HepG2 (cell line): ENCODE measurements at regions not wholly inside any gene's neighbourhood (a gene's known extent, or its start where the extent isn't known, plus 50 kb on each side); places are given as distances from the start of the nearest gene placed in this dataset.

Experiments
- ATAC-seq: fragments of 200-7000 bp; cut with Tn5 transposase; 3 replicates; pipeline ENCODE4 v1.9.1; 2020; ENCODE audit warnings: mild to moderate bottlenecking, moderate library complexity
- BruUV-seq: library from RNA; stranded (reverse); fragments of 400-500 nt; replicated peaks from 2 replicates; lab custom pipeline; 2021; lab: Mats Ljungman, UMichigan
- CTCF ChIA-PET: fragments of 300-600 bp; formaldehyde crosslinking; extraction: SDS; loops from one replicate; lab custom pipeline; 2021; ENCODE audit warnings: low total read pairs, inconsistent platforms, low intra/inter-chr PET ratio; lab: Yijun Ruan, JAX
- POLR2A ChIA-PET: fragments of 350-600 bp; sonication (Branson Sonifier 250); formaldehyde crosslinking; loops from one replicate; lab custom pipeline; 2020; ENCODE audit warnings: antibody characterized with exemption, inconsistent platforms; lab: Yijun Ruan, JAX
- DNase-seq: peaks from one replicate; pipeline ENCODE4 v3.0.0-alpha.2; 2015; ENCODE audit warnings: low spot score
- FAIRE-seq: peaks from 3 replicates; lab custom pipeline; 2011; peaks lifted over from hg19 to GRCh38; lab: Jason Lieb, UNC
- H2AFZ ChIP-seq: one replicate; pipeline ENCODE4 v1.6.1; 2011; ENCODE audit warnings: low read length, inconsistent platforms
- H3K27ac ChIP-seq: fragments of 300-600 bp; 3 replicates; pipeline ENCODE4 v1.8.0; 2011; ENCODE audit warnings: mixed run types, mild to moderate bottlenecking, mixed read lengths, low read length, inconsistent platforms; ENCODE audit not compliant: insufficient read depth; ENCODE audit errors: extremely low read length
- H3K27me3 ChIP-seq, 2 experiments: fragments of 200-600 bp in 1 of 2; 2 replicates in 1 of 2; 3 replicates in 1 of 2; pipeline versions ENCODE4 v1.6.0 to v1.8.0; 2011; ENCODE audit warnings: low read length in 2 of 2, mild to moderate bottlenecking in 2 of 2, moderate library complexity in 2 of 2, inconsistent platforms in 1 of 2; ENCODE audit not compliant: insufficient read depth in 2 of 2, control insufficient read depth in 1 of 2
- H3K36me3 ChIP-seq, 2 experiments: fragments of 200-600 bp in 1 of 2; replicated peaks in 1 of 2; 2 replicates in 1 of 2; 3 replicates in 1 of 2; pipeline versions ENCODE4 v1.5.1 to v1.8.0; 2011; ENCODE audit warnings: low read length in 2 of 2, inconsistent platforms in 1 of 2; ENCODE audit not compliant: insufficient read depth in 2 of 2, control insufficient read depth in 1 of 2
- H3K4me1 ChIP-seq: 2 replicates; pipeline ENCODE4 v1.5.1; 2012; ENCODE audit warnings: low read length, inconsistent platforms; ENCODE audit not compliant: insufficient read depth
- H3K4me2 ChIP-seq: 2 replicates; pipeline ENCODE4 v1.6.0; 2011; ENCODE audit warnings: low read depth, low read length, inconsistent platforms
- H3K4me3 ChIP-seq, 3 experiments: fragments of 200-600 bp in 1 of 3; sonication (generic), shearing (Covaris generic) in 1 of 3; replicated peaks in 1 of 3; 2 replicates each; pipeline ENCODE4 v1.5.1; 2011 to 2016; ENCODE audit warnings: low read length in 3 of 3, inconsistent platforms in 2 of 3, low read depth in 2 of 3, mild to moderate bottlenecking in 2 of 3, control low read depth in 1 of 3, mixed read lengths in 1 of 3; ENCODE audit not compliant: insufficient read depth in 1 of 3
- H3K79me2 ChIP-seq: one replicate; pipeline ENCODE4 v1.6.1; 2011; ENCODE audit warnings: low read length, inconsistent platforms; ENCODE audit not compliant: insufficient read depth
- H3K9ac ChIP-seq: 2 replicates; pipeline ENCODE4 v1.6.0; 2011; ENCODE audit warnings: mild to moderate bottlenecking, low read depth, low read length, inconsistent platforms; ENCODE audit not compliant: insufficient read depth
- H3K9me3 ChIP-seq: 2 replicates; pipeline ENCODE4 v1.5.1; 2012; ENCODE audit warnings: mild to moderate bottlenecking, low read length
- H4K20me1 ChIP-seq: 2 replicates; pipeline ENCODE4 v1.6.0; 2011; ENCODE audit warnings: inconsistent platforms, mild to moderate bottlenecking, low read length, moderate library complexity; ENCODE audit not compliant: insufficient read depth
- AKAP8 ChIP-seq: sonication (generic); formaldehyde crosslinking; IDR thresholded peaks from 2 replicates; pipeline ENCODE4 v1.5.1; 2020; ENCODE audit warnings: mild to moderate bottlenecking, missing genetic modification reagents
- GFI1 ChIP-seq: sonication (generic); formaldehyde crosslinking; IDR thresholded peaks from 2 replicates; pipeline ENCODE4 v1.5.0; 2020; ENCODE audit warnings: missing genetic modification reagents, mild to moderate bottlenecking, borderline replicate concordance
- PCBP1 ChIP-seq: fragments of 200-400 bp; formaldehyde crosslinking; IDR thresholded peaks from 2 replicates; pipeline ENCODE4 v1.6.1; 2017; ENCODE audit warnings: mild to moderate bottlenecking, low read depth, low read length, borderline replicate concordance
- SNAPC4 ChIP-seq: sonication (generic); formaldehyde crosslinking; IDR thresholded peaks from 2 replicates; pipeline ENCODE4 v1.4.0; 2020; ENCODE audit warnings: mild to moderate bottlenecking, missing genetic modification reagents
- YY1 ChIP-seq: IDR thresholded peaks from 2 replicates; pipeline ENCODE4 v1.6.1; 2011; ENCODE audit warnings: low read length, low read depth, moderate library complexity, mild to moderate bottlenecking; ENCODE audit not compliant: insufficient read depth, insufficient replicate concordance
- ZBED4 ChIP-seq: sonication (generic); formaldehyde crosslinking; IDR thresholded peaks from 2 replicates; pipeline ENCODE4 v1.4.0; 2020; ENCODE audit warnings: missing genetic modification reagents, borderline replicate concordance
- ZBTB7B ChIP-seq: sonication (generic); formaldehyde crosslinking; IDR thresholded peaks from 2 replicates; pipeline ENCODE4 v1.4.0; 2020; ENCODE audit warnings: missing genetic modification reagents
- ZNF891 ChIP-seq: sonication (generic); formaldehyde crosslinking; IDR thresholded peaks from 2 replicates; pipeline ENCODE4 v1.5.0; 2020; ENCODE audit warnings: mild to moderate bottlenecking, missing genetic modification reagents
- WGBS: methylation state at CpG from one replicate; pipeline ENCODE4 v1.1.6; 2017; ENCODE audit warnings: low lambda C conversion rate; 5-methylcytosine and 5-hydroxymethylcytosine counted together
- in situ Hi-C: cut with HindIII; loops from 2 replicates; pipeline ENCODE4 v1.10.0; 2017; ENCODE audit warnings: low pct_unique_long_range_greater_than_20kb; ENCODE audit not compliant: extremely low pct_ligation_motif_present
- intact Hi-C: fragments of 100-400 bp; cut with micrococcal nuclease; formaldehyde crosslinking; loops from one replicate; pipeline ENCODE4 v1.10.0; 2022; ENCODE audit not compliant: unreplicated experiment
- TF ChIP-seq, protein P1 (sequence below): fragments of 450-650 bp; IDR thresholded peaks from 2 replicates; pipeline ENCODE4 v1.6.1; 2017
- TF ChIP-seq, protein P2 (sequence below): sonication (generic); IDR thresholded peaks from 2 replicates; pipeline ENCODE4 v1.6.1; 2016; ENCODE audit warnings: low read depth, borderline replicate concordance

DNA sequence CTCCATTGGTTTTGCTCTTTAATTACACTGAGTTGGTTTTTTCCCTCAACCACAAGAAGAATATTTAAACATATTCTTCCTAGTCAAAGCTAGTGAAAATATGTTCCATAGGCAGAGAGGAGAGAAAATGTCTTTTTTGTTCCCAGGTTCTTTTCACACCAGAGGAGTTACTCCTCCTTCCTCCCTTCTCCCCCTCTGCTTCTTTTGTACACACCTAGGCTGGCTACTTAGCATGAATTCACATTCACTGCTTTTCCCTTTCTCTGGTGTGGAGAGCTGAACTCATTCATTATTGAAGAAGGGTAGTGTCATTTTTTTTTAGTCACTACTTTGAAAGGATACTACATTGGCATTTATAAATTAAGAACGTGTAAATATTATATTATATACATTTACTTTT, 56.6 kb upstream of the UGP2 start:
- POLR2A ChIA-PET = no interaction called here
- in situ Hi-C loops = no loop called here

More for the DNA sequence above, 56.6 kb upstream of the UGP2 start:
- DNase-seq (no peak), FAIRE-seq (no peak), ATAC-seq (no peak)
- 34% methylated on average over 1 of the region's 1 CpG for WGBS
- Histone ChIP-seq H3K4me3 (no peak overlapping the region), H4K20me1 (no peaks in the 10 kb centered on the region), H3K27ac (no peak overlapping the region), H3K79me2 (no peaks in the 10 kb centered on the region), H3K27me3 (no peaks in the 10 kb centered on the region), H3K4me2 (no peak overlapping the region), H3K36me3 (no peaks in the 10 kb centered on the region), H2AFZ (no peak overlapping the region), H3K4me1 (no peaks in the 10 kb centered on the region), H3K9ac (no peak overlapping the region), H3K9me3 (no peaks in the 10 kb centered on the region)
- BruUV-seq = no TSS peak
- TF ChIP-seq, protein P1, sequence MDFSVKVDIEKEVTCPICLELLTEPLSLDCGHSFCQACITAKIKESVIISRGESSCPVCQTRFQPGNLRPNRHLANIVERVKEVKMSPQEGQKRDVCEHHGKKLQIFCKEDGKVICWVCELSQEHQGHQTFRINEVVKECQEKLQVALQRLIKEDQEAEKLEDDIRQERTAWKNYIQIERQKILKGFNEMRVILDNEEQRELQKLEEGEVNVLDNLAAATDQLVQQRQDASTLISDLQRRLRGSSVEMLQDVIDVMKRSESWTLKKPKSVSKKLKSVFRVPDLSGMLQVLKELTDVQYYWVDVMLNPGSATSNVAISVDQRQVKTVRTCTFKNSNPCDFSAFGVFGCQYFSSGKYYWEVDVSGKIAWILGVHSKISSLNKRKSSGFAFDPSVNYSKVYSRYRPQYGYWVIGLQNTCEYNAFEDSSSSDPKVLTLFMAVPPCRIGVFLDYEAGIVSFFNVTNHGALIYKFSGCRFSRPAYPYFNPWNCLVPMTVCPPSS = no peak
- TF ChIP-seq SNAPC4 (CRISPR knock-in tag) (no peak), YY1 (no peak), ZBTB7B (CRISPR knock-in tag) (no peak), PCBP1 (no peak), ZNF891 (no peak), AKAP8 (CRISPR knock-in tag) (no peak), GFI1 (CRISPR knock-in tag) (no peak), ZBED4 (CRISPR knock-in tag) (no peak)
- TF ChIP-seq, protein P2, sequence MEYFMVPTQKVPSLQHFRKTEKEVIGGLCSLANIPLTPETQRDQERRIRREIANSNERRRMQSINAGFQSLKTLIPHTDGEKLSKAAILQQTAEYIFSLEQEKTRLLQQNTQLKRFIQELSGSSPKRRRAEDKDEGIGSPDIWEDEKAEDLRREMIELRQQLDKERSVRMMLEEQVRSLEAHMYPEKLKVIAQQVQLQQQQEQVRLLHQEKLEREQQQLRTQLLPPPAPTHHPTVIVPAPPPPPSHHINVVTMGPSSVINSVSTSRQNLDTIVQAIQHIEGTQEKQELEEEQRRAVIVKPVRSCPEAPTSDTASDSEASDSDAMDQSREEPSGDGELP = no peak
- CTCF ChIA-PET = no interaction called here
- intact Hi-C loops = no loop called here
